ENCODE measurements at regions not wholly inside any gene's neighbourhood (a gene's known extent, or its start where the extent isn't known, plus 50 kb on each side); places are given as distances from the start of the nearest gene placed in this dataset.

DNA sequence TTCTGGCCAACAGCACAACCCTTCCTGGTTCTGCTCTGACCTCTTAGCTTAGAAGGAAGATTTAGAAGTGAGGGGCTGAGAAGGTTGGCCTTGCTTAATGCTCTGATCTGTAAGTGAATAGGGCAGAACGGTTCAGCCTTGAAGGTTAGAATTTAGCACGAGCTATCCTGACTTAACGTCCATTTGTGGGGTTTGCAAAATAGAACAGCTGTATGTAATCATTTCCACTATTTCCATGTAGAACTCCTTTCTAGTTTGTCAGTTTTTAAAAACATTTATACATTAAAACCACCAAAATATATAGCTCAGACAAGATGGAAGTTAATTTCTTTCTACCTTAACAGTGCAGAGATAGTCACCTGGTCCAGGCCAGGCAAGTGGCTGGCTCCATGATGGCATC, 89.9 kb downstream of the TBX19 start:
- TF ChIP-seq, protein P1, sequence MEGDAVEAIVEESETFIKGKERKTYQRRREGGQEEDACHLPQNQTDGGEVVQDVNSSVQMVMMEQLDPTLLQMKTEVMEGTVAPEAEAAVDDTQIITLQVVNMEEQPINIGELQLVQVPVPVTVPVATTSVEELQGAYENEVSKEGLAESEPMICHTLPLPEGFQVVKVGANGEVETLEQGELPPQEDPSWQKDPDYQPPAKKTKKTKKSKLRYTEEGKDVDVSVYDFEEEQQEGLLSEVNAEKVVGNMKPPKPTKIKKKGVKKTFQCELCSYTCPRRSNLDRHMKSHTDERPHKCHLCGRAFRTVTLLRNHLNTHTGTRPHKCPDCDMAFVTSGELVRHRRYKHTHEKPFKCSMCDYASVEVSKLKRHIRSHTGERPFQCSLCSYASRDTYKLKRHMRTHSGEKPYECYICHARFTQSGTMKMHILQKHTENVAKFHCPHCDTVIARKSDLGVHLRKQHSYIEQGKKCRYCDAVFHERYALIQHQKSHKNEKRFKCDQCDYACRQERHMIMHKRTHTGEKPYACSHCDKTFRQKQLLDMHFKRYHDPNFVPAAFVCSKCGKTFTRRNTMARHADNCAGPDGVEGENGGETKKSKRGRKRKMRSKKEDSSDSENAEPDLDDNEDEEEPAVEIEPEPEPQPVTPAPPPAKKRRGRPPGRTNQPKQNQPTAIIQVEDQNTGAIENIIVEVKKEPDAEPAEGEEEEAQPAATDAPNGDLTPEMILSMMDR (conservative IDR thresholded peaks at IDR 0.05; ENCODE audit: low read depth, low read length) = no peak
- TF ChIP-seq EZH2 (IDR thresholded peaks at IDR 0.05; ENCODE audit: borderline replicate concordance, low read depth, low read length, poor library complexity, severe bottlenecking) = no peak

Measured in A673 (cell line).